SK-N-SH (cell line): ENCODE measurements at regions not wholly inside any gene's neighbourhood (a gene's known extent, or its start where the extent isn't known, plus 50 kb on each side); places are given as distances from the start of the nearest gene placed in this dataset.

Source experiments
- CTCF ChIA-PET: fragments of 300-600, 350-600 bp; formaldehyde crosslinking; extraction: SDS; loops from one replicate; lab custom pipeline; 2021; lab: Yijun Ruan, JAX
- POLR2A ChIA-PET: fragments of 350-600 bp; sonication (Branson Sonifier 250); formaldehyde crosslinking; extraction: SDS; loops from one replicate; lab custom pipeline; 2020; ENCODE audit warnings: antibody characterized with exemption, inconsistent platforms; lab: Yijun Ruan, JAX
- DNase-seq: peaks from one replicate; pipeline ENCODE4 v3.0.0; 2012
- H2AFZ ChIP-seq: fragments of 200-600 bp; sonication (generic); 2 replicates; pipeline ENCODE4 v1.8.1; 2016; ENCODE audit warnings: antibody characterized with exemption, mild to moderate bottlenecking, low read depth
- H3F3A ChIP-seq: fragments of 200-600 bp; sonication (generic); replicated peaks from 2 replicates; pipeline ENCODE3; 2016; ENCODE audit warnings: antibody characterized with exemption, mild to moderate bottlenecking; ENCODE audit not compliant: insufficient read depth
- H3K27ac ChIP-seq, 2 experiments: fragments of 200-500 bp in 1 of 2; fragments of 200-600 bp in 1 of 2; sonication (Bioruptor generic) in 1 of 2; sonication (generic), shearing (Covaris generic) in 1 of 2; 2 replicates each; pipeline versions ENCODE4 v1.5.1 to v1.6.1; 2014 to 2016; ENCODE audit warnings: low read depth in 2 of 2, inconsistent platforms in 1 of 2, low read length in 1 of 2, mild to moderate bottlenecking in 1 of 2, mixed read lengths in 1 of 2
- H3K27me3 ChIP-seq: fragments of 200-600 bp; sonication (generic), shearing (Covaris generic); 2 replicates; pipeline ENCODE4 v1.6.1; 2016; ENCODE audit warnings: mixed run types; ENCODE audit not compliant: insufficient read depth
- H3K36me3 ChIP-seq, 2 experiments: fragments of 200-500 bp in 1 of 2; fragments of 200-600 bp in 1 of 2; sonication (Bioruptor generic) in 1 of 2; sonication (generic) in 1 of 2; replicated peaks in 1 of 2; 2 replicates each; pipeline versions ENCODE3 to v1.5.1; 2014 to 2016; ENCODE audit warnings: low read length in 1 of 2, mild to moderate bottlenecking in 1 of 2; ENCODE audit not compliant: insufficient read depth in 2 of 2, control insufficient read depth in 1 of 2
- H3K4me1 ChIP-seq, 2 experiments: fragments of 200-500 bp in 1 of 2; fragments of 200-600 bp in 1 of 2; sonication (Bioruptor generic) in 1 of 2; sonication (generic), shearing (Covaris generic) in 1 of 2; 2 replicates each; pipeline versions ENCODE4 v1.5.1 to v1.6.1; 2014 to 2016; ENCODE audit warnings: low read depth in 1 of 2, low read length in 1 of 2, mixed run types in 1 of 2; ENCODE audit not compliant: insufficient read depth in 2 of 2, control insufficient read depth in 1 of 2
- H3K4me2 ChIP-seq: fragments of 200-600 bp; sonication (generic), shearing (Covaris generic); 2 replicates; pipeline ENCODE4 v1.6.1; 2017; ENCODE audit warnings: mixed run types
- H3K4me3 ChIP-seq, 2 experiments: fragments of 200-500 bp in 1 of 2; fragments of 200-600 bp in 1 of 2; sonication (Bioruptor generic) in 1 of 2; sonication (generic), shearing (Covaris generic) in 1 of 2; 2 replicates each; pipeline versions ENCODE4 v1.5.1 to v1.8.1; 2014 to 2016; ENCODE audit warnings: low read depth in 2 of 2, inconsistent platforms in 1 of 2, low read length in 1 of 2, mild to moderate bottlenecking in 1 of 2, mixed read lengths in 1 of 2, moderate library complexity in 1 of 2
- H3K79me2 ChIP-seq: fragments of 200-600 bp; sonication (generic); 2 replicates; pipeline ENCODE4 v1.8.1; 2017; ENCODE audit warnings: mild to moderate bottlenecking; ENCODE audit not compliant: insufficient read depth
- H3K9ac ChIP-seq: fragments of 200-600 bp; sonication (generic); 2 replicates; pipeline ENCODE4 v1.6.1; 2017; ENCODE audit warnings: mixed run types
- H3K9me2 ChIP-seq: fragments of 200-600 bp; sonication (generic); 2 replicates; pipeline ENCODE4 v1.6.1; 2017; ENCODE audit warnings: mixed run types
- H3K9me3 ChIP-seq: fragments of 200-600 bp; sonication (generic); 2 replicates; pipeline ENCODE4 v1.6.1; 2017; ENCODE audit warnings: mixed run types, mild to moderate bottlenecking, moderate library complexity
- H4K20me1 ChIP-seq: fragments of 200-600 bp; sonication (generic); 2 replicates; pipeline ENCODE4 v1.6.1; 2017; ENCODE audit warnings: mild to moderate bottlenecking, mixed run types; ENCODE audit not compliant: insufficient read depth
- CHD2 ChIP-seq: fragments of 150-350 bp; IDR thresholded peaks from 2 replicates; pipeline ENCODE4 v1.6.1; 2018; ENCODE audit warnings: low read length; ENCODE audit not compliant: partially characterized antibody
- CTCF ChIP-seq: fragments of 200-600 bp; sonication (generic); IDR thresholded peaks from 2 replicates; pipeline ENCODE4 v1.6.1; 2017; ENCODE audit warnings: antibody characterized with exemption, mild to moderate bottlenecking, moderate library complexity
- ELF1 ChIP-seq: IDR thresholded peaks from 2 replicates; pipeline ENCODE4 v1.4.0; 2012
- EP300 ChIP-seq, 2 experiments: IDR thresholded peaks; 2 replicates each; pipeline versions ENCODE4 v1.4.0 to v1.6.1; 2012; ENCODE audit warnings: borderline replicate concordance in 1 of 2, low read depth in 1 of 2, low read length in 1 of 2
- EZH2phosphoT487 ChIP-seq: fragments of 200-600 bp; sonication (generic); IDR thresholded peaks from 2 replicates; pipeline ENCODE4 v1.6.1; 2017; ENCODE audit warnings: low read depth, mixed run types, mild to moderate bottlenecking, antibody characterized with exemption, moderate library complexity, borderline replicate concordance
- FOSL2 ChIP-seq: IDR thresholded peaks from 2 replicates; pipeline ENCODE4 v1.4.0; 2012; ENCODE audit warnings: low read depth, mild to moderate bottlenecking, moderate library complexity, borderline replicate concordance
- GATA2 ChIP-seq: sonication (generic); formaldehyde crosslinking; IDR thresholded peaks from 2 replicates; pipeline ENCODE4 v1.5.0; 2020; ENCODE audit warnings: mild to moderate bottlenecking, missing genetic modification reagents
- JUND ChIP-seq: IDR thresholded peaks from 2 replicates; pipeline ENCODE4 v1.4.0; 2012
- NFIC ChIP-seq: IDR thresholded peaks from 2 replicates; pipeline ENCODE4 v1.4.0; 2012; ENCODE audit warnings: borderline replicate concordance
- NRF1 ChIP-seq: IDR thresholded peaks from 2 replicates; pipeline ENCODE4 v1.6.1; 2012; ENCODE audit warnings: low read depth, mild to moderate bottlenecking, low read length
- RCOR1 ChIP-seq: fragments of 150-350 bp; IDR thresholded peaks from 2 replicates; pipeline ENCODE4 v1.6.1; 2017; ENCODE audit warnings: antibody characterized with exemption, low read length
- SMC3 ChIP-seq: IDR thresholded peaks from 2 replicates; pipeline ENCODE4 v1.6.1; 2012; ENCODE audit warnings: low read depth, low read length, improper control_type of control experiment
- TAF1 ChIP-seq: IDR thresholded peaks from 2 replicates; pipeline ENCODE4 v1.6.1; 2012; ENCODE audit warnings: low read depth, mild to moderate bottlenecking, low read length, moderate library complexity, borderline replicate concordance
- TEAD4 ChIP-seq: IDR thresholded peaks from 2 replicates; pipeline ENCODE4 v1.4.0; 2012; ENCODE audit warnings: mild to moderate bottlenecking, borderline replicate concordance; ENCODE audit not compliant: insufficient read depth
- ZBTB33 ChIP-seq: IDR thresholded peaks from 2 replicates; pipeline ENCODE4 v1.4.0; 2012; ENCODE audit warnings: low read depth, borderline replicate concordance
- WGBS: methylation state at CpG from one replicate; pipeline ENCODE4 v1.1.6; 2017; ENCODE audit warnings: low lambda C conversion rate; 5-methylcytosine and 5-hydroxymethylcytosine counted together
- TF ChIP-seq, protein P1 (sequence below): IDR thresholded peaks from 2 replicates; pipeline ENCODE4 v1.4.0; 2012; ENCODE audit warnings: low read depth
- TF ChIP-seq, protein P2 (sequence below): fragments of 150-350 bp; IDR thresholded peaks from 2 replicates; pipeline ENCODE4 v1.6.1; 2017; ENCODE audit warnings: antibody characterized with exemption, low read length, low read depth, borderline replicate concordance

GRCh38 chr6:85016726-85017125 is 252.3 kb upstream of the TBX18 start:
- POLR2A ChIA-PET, result no interaction called here
- DNase-seq, result no peak
- WGBS, result 5% methylated on average over 1 of the region's 1 CpG

More at GRCh38 chr6:85016726-85017125, 252.3 kb upstream of the TBX18 start:
- no peak overlapping the region for H3K27ac ChIP-seq
- CTCF ChIA-PET, result no interaction called here
- H3K4me2 ChIP-seq, result no peak overlapping the region
- H3F3A ChIP-seq, result no peaks in the 10 kb centered on the region
- no peak overlapping the region for H3K4me3 ChIP-seq
- no peaks in the 10 kb centered on the region for H4K20me1 ChIP-seq
- H2AFZ ChIP-seq, result no peak overlapping the region
- H3K9me3 ChIP-seq, result no peaks in the 10 kb centered on the region
- H3K27me3 ChIP-seq, result no peaks in the 10 kb centered on the region
- no peaks in the 10 kb centered on the region for H3K79me2 ChIP-seq
- no peak for TF ChIP-seq TAF1
- TF ChIP-seq EZH2phosphoT487, result no peak
- no peak for TF ChIP-seq JUND
- TF ChIP-seq GATA2 (CRISPR knock-in tag), result no peak
- TF ChIP-seq RCOR1, result no peak
- TF ChIP-seq, protein P1, sequence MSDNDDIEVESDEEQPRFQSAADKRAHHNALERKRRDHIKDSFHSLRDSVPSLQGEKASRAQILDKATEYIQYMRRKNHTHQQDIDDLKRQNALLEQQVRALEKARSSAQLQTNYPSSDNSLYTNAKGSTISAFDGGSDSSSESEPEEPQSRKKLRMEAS, result no peak
- TF ChIP-seq SMC3, result no peak
- TF ChIP-seq TEAD4, result no peak
- TF ChIP-seq, protein P2, sequence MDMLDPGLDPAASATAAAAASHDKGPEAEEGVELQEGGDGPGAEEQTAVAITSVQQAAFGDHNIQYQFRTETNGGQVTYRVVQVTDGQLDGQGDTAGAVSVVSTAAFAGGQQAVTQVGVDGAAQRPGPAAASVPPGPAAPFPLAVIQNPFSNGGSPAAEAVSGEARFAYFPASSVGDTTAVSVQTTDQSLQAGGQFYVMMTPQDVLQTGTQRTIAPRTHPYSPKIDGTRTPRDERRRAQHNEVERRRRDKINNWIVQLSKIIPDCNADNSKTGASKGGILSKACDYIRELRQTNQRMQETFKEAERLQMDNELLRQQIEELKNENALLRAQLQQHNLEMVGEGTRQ, result no peak
- TF ChIP-seq FOSL2, result no peak
- TF ChIP-seq EP300 (IDR thresholded peaks at IDR 0.05; ENCODE audit: borderline replicate concordance in 1 of 2, low read depth in 1 of 2, low read length in 1 of 2), result no peak
- TF ChIP-seq CTCF, result no peak
- TF ChIP-seq NFIC, result no peak
- TF ChIP-seq ZBTB33, result no peak
- no peak for TF ChIP-seq NRF1
- no peak for TF ChIP-seq ELF1
- TF ChIP-seq CHD2, result no peak
- no peaks in the 10 kb centered on the region for H3K9me2 ChIP-seq
- no peaks in the 10 kb centered on the region for H3K36me3 ChIP-seq
- H3K4me1 ChIP-seq, result no peaks in the 10 kb centered on the region
- H3K9ac ChIP-seq, result no peak overlapping the region
